ENCODE measurements at regions not wholly inside any gene's neighbourhood (a gene's known extent, or its start where the extent isn't known, plus 50 kb on each side); places are given as distances from the start of the nearest gene placed in this dataset.

- TF ChIP-seq EZH2phosphoT487 (IDR thresholded peaks at IDR 0.05; ENCODE audit: borderline replicate concordance) (no peak), CTCF (conservative IDR thresholded peaks at IDR 0.05; ENCODE audit: low read length) (no peak)
- no peaks in the 10 kb centered on the region for H3K79me2 ChIP-seq (ENCODE audit: insufficient read depth, low read length)
- no peak overlapping the region for H2AFZ ChIP-seq (ENCODE audit: low read length)
Observed at GRCh38 chr21:41073558-41073957, 94.4 kb upstream of the BACE2 start.

GRCh38 chr21:41074396-41075184, 93.4 kb upstream of the BACE2 start:
- no peak overlapping the region for H2AFZ ChIP-seq (ENCODE audit: low read length)
- H3K79me2 ChIP-seq (ENCODE audit: insufficient read depth, low read length): no peaks in the 10 kb centered on the region
- no peak overlapping the region for H3K4me3 ChIP-seq (ENCODE audit: low read length, poor library complexity, severe bottlenecking)
- no peaks in the 10 kb centered on the region for H4K20me1 ChIP-seq (ENCODE audit: insufficient read depth, low read length, poor library complexity, severe bottlenecking)
- H3K9ac ChIP-seq (ENCODE audit: low read depth, low read length, poor library complexity, severe bottlenecking): no peak overlapping the region
- H3K36me3 ChIP-seq (ENCODE audit: insufficient read depth, low read length): no peaks in the 10 kb centered on the region
- no peaks in the 10 kb centered on the region for H3K9me3 ChIP-seq (ENCODE audit: insufficient read depth, low read depth, low read length)
- no peaks in the 10 kb centered on the region for H3K4me1 ChIP-seq (ENCODE audit: insufficient read depth, low read length, poor library complexity, severe bottlenecking)
- H3F3A ChIP-seq (ENCODE audit: low read depth): no peaks in the 10 kb centered on the region
- TF ChIP-seq EZH2phosphoT487 (IDR thresholded peaks at IDR 0.05; ENCODE audit: borderline replicate concordance) (no peak), CTCF (conservative IDR thresholded peaks at IDR 0.05; ENCODE audit: low read length) (no peak)
- no peaks in the 10 kb centered on the region for H3K27me3 ChIP-seq (ENCODE audit: insufficient read depth, low read length, poor library complexity, severe bottlenecking)
- no peaks in the 10 kb centered on the region for H3K9me2 ChIP-seq (replicated peaks; ENCODE audit: low read depth, low read length)
- no peak overlapping the region for H3K4me2 ChIP-seq (ENCODE audit: low read depth, low read length, poor library complexity, severe bottlenecking)

More at GRCh38 chr21:41073558-41073957, 94.4 kb upstream of the BACE2 start:
- Histone ChIP-seq H3K9ac (ENCODE audit: low read depth, low read length, poor library complexity, severe bottlenecking) (no peak overlapping the region), H3K9me3 (ENCODE audit: insufficient read depth, low read depth, low read length) (no peaks in the 10 kb centered on the region), H3F3A (ENCODE audit: low read depth) (no peaks in the 10 kb centered on the region), H3K4me2 (ENCODE audit: low read depth, low read length, poor library complexity, severe bottlenecking) (no peak overlapping the region), H3K36me3 (ENCODE audit: insufficient read depth, low read length) (no peaks in the 10 kb centered on the region), H3K27me3 (ENCODE audit: insufficient read depth, low read length, poor library complexity, severe bottlenecking) (no peaks in the 10 kb centered on the region), H3K4me3 (ENCODE audit: low read length, poor library complexity, severe bottlenecking) (no peak overlapping the region), H3K9me2 (replicated peaks; ENCODE audit: low read depth, low read length) (no peaks in the 10 kb centered on the region), H3K4me1 (ENCODE audit: insufficient read depth, low read length, poor library complexity, severe bottlenecking) (no peaks in the 10 kb centered on the region), H4K20me1 (ENCODE audit: insufficient read depth, low read length, poor library complexity, severe bottlenecking) (no peaks in the 10 kb centered on the region)

- Histone ChIP-seq H3K4me2 (ENCODE audit: low read depth, low read length, poor library complexity, severe bottlenecking) (no peak overlapping the region), H2AFZ (ENCODE audit: low read length) (no peak overlapping the region), H3K4me3 (ENCODE audit: low read length, poor library complexity, severe bottlenecking) (no peak overlapping the region), H3K9me2 (replicated peaks; ENCODE audit: low read depth, low read length) (no peaks in the 10 kb centered on the region), H3K4me1 (ENCODE audit: insufficient read depth, low read length, poor library complexity, severe bottlenecking) (no peaks in the 10 kb centered on the region), H3F3A (ENCODE audit: low read depth) (no peaks in the 10 kb centered on the region), H3K36me3 (ENCODE audit: insufficient read depth, low read length) (no peaks in the 10 kb centered on the region), H3K9ac (ENCODE audit: low read depth, low read length, poor library complexity, severe bottlenecking) (no peak overlapping the region), H3K9me3 (ENCODE audit: insufficient read depth, low read depth, low read length) (no peaks in the 10 kb centered on the region), H3K27me3 (ENCODE audit: insufficient read depth, low read length, poor library complexity, severe bottlenecking) (no peaks in the 10 kb centered on the region), H4K20me1 (ENCODE audit: insufficient read depth, low read length, poor library complexity, severe bottlenecking) (no peaks in the 10 kb centered on the region), H3K79me2 (ENCODE audit: insufficient read depth, low read length) (no peaks in the 10 kb centered on the region)
- TF ChIP-seq EZH2phosphoT487 (IDR thresholded peaks at IDR 0.05; ENCODE audit: borderline replicate concordance) (no peak), CTCF (conservative IDR thresholded peaks at IDR 0.05; ENCODE audit: low read length) (no peak)
Observed at GRCh38 chr21:41075656-41076055, 92.3 kb upstream of the BACE2 start.
